ENCODE measurements at regions not wholly inside any gene's neighbourhood (a gene's known extent, or its start where the extent isn't known, plus 50 kb on each side); places are given as distances from the start of the nearest gene placed in this dataset.
A peak's percentile ranks its signal among the peaks of the same experiment; 100 is the strongest.

- TF ChIP-seq ZNF407 (CRISPR knock-in tag; IDR thresholded peaks at IDR 0.05; ENCODE audit: not compliant biosample characterization), result no peak
- TF ChIP-seq ZZZ3 (CRISPR knock-in tag; IDR thresholded peaks at IDR 0.05; ENCODE audit: borderline replicate concordance), result no peak
- no peak for TF ChIP-seq ATF1 (CRISPR knock-in tag; IDR thresholded peaks at IDR 0.05)
- no peak for TF ChIP-seq PATZ1 (CRISPR knock-in tag; IDR thresholded peaks at IDR 0.05)
- no peak for TF ChIP-seq ZNF143 (CRISPR knock-in tag; IDR thresholded peaks at IDR 0.05)
- TF ChIP-seq EZH2 (conservative IDR thresholded peaks at IDR 0.05; ENCODE audit: low read depth, low read length), result no peak
- TF ChIP-seq HINFP (CRISPR knock-in tag; IDR thresholded peaks at IDR 0.05; ENCODE audit: low read depth), result no peak
- no peak for TF ChIP-seq EED (CRISPR knock-in tag; IDR thresholded peaks at IDR 0.05)
- no peak for TF ChIP-seq THAP8 (CRISPR knock-in tag; IDR thresholded peaks at IDR 0.05; ENCODE audit: borderline replicate concordance)
- no peak for TF ChIP-seq ZBTB2 (CRISPR knock-in tag; IDR thresholded peaks at IDR 0.05; ENCODE audit: low read depth)
- no peak for TF ChIP-seq TARDBP (CRISPR knock-in tag; IDR thresholded peaks at IDR 0.05)
- no peak for TF ChIP-seq ZFP36L1 (CRISPR knock-in tag; IDR thresholded peaks at IDR 0.05)
- no peak for TF ChIP-seq ZNF367 (CRISPR knock-in tag; IDR thresholded peaks at IDR 0.05; ENCODE audit: borderline replicate concordance)
- 0 out of 2 replicates have a peak, but pooled peaks have one; percentile 26 for TF ChIP-seq TBX2 (CRISPR knock-in tag; IDR thresholded peaks at IDR 0.05; ENCODE audit: borderline replicate concordance)
- no peak for TF ChIP-seq FOXA1 (IDR thresholded peaks at IDR 0.05)
- peak; percentile 58; the same call in 1 of the 2 replicates for TF ChIP-seq FOXA1 (CRISPR knock-in tag; IDR thresholded peaks at IDR 0.05)
These were observed 271.6 kb upstream of the CRY1 start (continued) for GRCh38 chr12:107364875-107365518.
